G401 (cell line): ENCODE measurements at regions not wholly inside any gene's neighbourhood (a gene's known extent, or its start where the extent isn't known, plus 50 kb on each side); places are given as distances from the start of the nearest gene placed in this dataset.

ENCODE experiments used
- DNase-seq: peaks from one replicate; pipeline ENCODE4 v3.0.0-alpha.2; 2015; ENCODE audit warnings: low spot score
- in situ Hi-C: cut with HindIII; loops from 2 replicates; pipeline ENCODE4 v1.10.0; 2016; ENCODE audit warnings: low sequenced_read_pairs, mixed read lengths

- in situ Hi-C loops, result no loop called here
- no peak for DNase-seq
Measured at GRCh38 chr11:11146830-11147229, 206.2 kb downstream of the CSNK2A3 start.

- in situ Hi-C loops, result no loop called here
- no peak for DNase-seq
Measured at GRCh38 chr11:11143849-11144248, 209.2 kb downstream of the CSNK2A3 start.

DNA sequence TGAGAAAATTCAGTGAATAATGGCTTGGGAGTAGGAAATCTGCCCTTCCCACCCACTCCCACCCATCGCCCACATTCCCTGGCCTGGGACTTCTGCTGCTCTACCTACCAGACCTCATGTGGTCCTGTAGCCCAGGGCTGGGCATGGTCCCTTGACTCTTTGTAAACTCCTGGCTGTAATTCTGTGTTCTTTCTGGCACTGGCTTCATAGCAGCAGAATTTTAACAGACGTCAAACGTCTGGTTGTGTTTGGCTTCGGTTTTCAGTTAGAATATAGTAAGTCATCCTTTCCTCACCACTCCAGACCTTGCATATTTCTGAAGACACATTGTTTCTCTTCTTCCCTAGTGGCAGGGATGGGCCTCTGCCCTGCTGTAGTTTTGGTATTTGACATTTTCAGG, 210.6 kb downstream of the CSNK2A3 start:
- no peak for DNase-seq
- in situ Hi-C loops, result no loop called here

DNA sequence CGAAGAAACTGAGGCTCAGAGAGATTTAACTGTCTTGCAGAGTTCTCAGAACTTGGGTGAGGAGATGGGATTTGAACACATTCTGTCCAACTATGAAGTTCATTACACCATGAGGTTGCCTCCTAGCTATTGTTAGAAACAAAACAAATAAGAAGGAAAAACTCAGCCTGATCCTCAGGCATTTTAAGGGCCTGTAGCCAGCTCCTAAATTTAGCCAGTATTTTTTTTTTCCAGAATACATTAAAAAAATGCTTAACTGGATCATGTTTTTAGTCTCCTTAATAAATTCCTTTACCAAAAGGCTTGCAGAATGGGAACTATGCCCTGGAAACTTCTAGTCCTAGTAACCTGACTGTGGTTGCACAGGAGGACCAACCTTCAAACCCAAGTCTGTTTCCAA, 212.0 kb downstream of the CSNK2A3 start:
- in situ Hi-C loops, result no loop called here
- no peak for DNase-seq

- in situ Hi-C loops, result no loop called here
- no peak for DNase-seq
Measured at GRCh38 chr11:11140510-11140909, 212.5 kb downstream of the CSNK2A3 start.

DNA sequence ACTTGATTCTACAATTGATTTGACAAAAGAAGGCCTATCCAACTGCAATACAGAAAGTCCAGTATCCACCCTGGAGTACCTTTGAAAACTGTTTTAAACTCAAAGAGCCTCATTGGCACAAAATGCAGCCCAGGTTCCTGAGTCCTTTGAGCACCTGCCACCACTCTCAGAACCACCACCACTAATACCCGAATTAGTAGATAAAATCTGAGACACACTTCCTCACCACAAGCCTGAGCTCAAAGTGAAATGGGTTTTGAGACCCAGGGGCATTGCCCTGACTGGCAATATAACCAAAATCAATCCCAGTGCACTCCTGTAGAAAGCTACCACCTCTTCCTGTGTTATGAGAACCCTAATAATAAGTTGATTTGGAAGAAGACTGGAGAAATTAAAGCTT, 215.7 kb downstream of the CSNK2A3 start:
- DNase-seq, result no peak
- in situ Hi-C loops, result no loop called here

- in situ Hi-C loops, result no loop called here
- no peak for DNase-seq
Measured at GRCh38 chr11:11135820-11136476, 217.1 kb downstream of the CSNK2A3 start.

DNA sequence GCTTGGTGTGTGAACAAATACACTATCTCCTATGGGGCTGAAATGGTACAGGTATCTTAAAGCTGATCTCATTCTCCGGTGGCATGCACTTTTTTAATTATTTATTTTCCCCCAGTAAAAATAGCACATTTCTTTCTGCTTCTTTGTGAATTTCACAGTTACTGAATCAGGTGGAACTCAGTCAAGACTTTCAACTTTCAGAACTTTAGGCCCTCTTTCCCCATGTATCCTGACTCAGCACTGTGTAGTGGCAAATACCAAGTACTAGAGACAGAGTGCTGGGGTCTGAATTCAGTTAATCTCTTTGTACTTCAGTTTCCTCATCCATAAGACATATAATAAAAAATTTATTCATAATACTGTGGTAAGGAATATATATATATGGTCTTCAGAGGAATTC, 223.9 kb downstream of the CSNK2A3 start:
- DNase-seq, result no peak
- in situ Hi-C loops, result no loop called here

- in situ Hi-C loops, result no loop called here
- no peak for DNase-seq
Measured at GRCh38 chr11:11125618-11126017, 227.4 kb downstream of the CSNK2A3 start.

GRCh38 chr11:11122749-11123148, 230.3 kb downstream of the CSNK2A3 start:
- no peak for DNase-seq
- in situ Hi-C loops, result no loop called here

DNA sequence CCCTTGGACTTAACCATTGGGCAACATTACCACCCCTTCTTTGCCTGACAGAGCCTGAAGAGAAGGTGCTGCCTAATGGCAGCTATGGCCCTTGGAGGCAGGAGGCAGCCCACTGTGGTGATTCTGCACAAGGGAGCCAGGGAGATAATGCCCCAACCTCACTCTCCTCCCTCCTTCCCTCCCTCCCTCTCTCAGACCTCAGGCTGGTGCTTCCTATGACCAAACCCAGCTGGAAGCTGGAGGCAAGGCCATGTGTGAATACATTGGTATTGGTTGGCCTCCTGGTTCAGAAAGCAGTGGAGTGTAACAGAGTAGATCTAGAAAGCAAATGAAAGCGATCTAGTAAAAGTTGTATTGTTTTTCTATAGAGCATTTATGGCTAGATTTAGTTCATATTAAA, 233.1 kb downstream of the CSNK2A3 start:
- no peak for DNase-seq
- in situ Hi-C loops, result no loop called here

- in situ Hi-C loops, result no loop called here
- DNase-seq, result peak; percentile 8
Measured at GRCh38 chr11:11117730-11118129, 235.3 kb downstream of the CSNK2A3 start.

- no peak for DNase-seq
- in situ Hi-C loops, result no loop called here
Measured at GRCh38 chr11:11115475-11115874, 237.6 kb downstream of the CSNK2A3 start.

DNA sequence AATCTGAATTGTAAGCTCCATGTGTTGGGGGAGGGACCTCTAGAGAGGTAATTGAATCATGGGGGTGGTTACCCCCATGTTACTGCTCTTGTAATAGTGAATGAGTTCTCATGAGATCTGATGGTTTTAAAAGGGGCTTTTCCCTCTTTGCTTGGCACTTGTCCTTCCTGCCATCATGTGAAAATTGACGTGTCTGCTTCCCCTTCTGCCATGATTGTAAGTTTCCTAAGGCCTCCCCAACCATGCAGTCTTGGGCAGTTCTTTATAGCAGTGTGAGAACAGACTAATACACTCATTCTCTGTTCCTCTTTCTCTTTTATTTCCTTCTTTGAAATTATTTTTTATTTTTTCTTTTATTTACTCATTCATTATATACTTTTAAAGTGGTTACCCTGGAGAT, 239.4 kb downstream of the CSNK2A3 start:
- no peak for DNase-seq
- in situ Hi-C loops, result no loop called here

DNA sequence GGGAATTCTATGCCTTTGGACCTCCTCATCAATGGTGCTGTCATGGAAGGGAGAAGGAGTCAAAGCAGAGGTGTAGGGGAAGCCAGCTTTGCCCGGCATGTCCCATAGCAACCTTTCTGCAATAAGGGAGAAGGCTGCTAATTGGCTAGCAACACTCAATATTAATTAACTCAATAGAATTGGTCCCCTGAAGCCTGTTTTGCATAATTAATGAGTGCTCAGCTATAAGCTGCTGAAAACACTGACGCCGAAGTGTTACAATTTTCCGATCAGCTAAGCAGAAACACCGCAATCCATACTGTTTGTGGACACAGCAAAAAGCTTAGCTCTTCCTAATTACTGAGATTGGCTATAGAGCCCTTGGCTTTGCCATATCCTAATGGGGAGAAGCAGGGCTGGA, 245.0 kb downstream of the CSNK2A3 start:
- in situ Hi-C loops, result no loop called here

DNA sequence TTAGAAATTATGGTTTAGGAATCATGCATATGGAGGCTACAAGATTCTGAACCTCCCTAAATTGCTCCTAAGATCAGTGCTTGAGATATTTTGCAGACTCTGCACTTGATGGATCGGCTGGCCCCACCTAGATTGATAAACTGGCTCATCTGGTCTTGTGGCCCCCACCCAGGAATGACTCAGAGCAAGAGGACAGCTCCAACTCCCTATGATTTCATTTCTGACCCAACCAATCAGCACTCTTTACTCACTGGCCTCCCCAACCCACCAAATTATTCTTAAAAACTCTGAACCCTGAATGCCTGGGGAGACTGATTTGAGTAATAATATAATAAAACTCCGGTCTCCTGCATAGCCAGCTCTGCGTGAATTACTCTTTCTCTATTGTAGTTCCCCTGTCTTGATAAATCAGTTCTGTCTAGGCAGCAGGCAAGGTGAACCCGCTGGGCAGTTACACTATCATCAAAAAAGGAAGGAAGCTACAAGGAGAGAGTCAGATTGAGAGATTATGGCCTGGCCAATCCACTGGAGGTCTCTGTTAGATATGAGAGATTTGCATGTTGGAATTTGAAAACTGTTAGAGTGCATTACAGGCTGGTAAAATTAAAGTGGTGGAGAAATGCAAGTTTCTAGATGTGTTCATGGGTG, 245.8 kb downstream of the CSNK2A3 start:
- no peak for DNase-seq
- in situ Hi-C loops, result no loop called here

More for the DNA sequence above, 245.0 kb downstream of the CSNK2A3 start:
- no peak for DNase-seq

GRCh38 chr11:11105361-11105760, 247.5 kb upstream of the ZBED5 start:
- in situ Hi-C loops, result no loop called here
- DNase-seq, result no peak

DNA sequence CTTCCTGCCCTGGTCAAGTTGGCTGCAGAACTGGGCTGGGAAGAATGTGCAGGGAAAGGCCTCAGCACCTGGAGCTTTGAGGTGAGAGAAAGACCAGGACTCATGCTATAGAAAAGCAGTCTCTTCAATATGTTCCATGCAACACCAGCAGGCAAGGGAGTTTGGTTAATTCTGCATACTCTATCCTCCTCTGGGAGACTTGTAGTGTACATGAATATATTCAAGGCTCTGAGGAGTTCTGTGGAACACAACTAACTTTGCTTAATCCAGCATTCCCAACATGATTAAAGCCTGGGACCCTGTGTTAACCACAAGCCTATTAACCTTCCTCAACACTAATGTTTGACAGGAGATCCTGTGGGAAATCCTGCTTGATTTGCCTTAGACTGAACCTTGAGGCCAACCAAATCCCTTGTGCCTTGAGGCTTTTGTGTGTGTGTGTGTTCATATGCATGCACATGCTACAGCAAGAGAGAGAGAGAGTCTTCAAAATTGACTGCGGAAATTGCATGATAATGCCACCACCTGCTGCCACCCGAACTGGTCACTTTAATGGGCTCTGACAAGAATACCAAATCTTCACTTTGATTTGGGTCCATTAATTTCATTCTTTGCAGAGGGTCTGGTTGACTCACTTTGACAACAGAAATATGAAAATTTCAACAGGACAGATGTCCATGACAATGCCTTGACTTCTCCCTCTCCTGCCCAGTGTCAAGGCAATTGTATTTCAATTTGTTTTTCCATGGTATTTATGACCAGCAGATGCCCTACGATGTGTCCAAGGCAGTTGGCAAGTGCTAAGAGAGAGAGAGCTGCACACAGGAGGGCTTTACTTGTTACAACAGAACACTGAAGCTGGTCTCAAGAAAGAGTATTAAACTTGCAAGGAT, 238.2 kb upstream of the ZBED5 start:
- in situ Hi-C loops, result no loop called here
- DNase-seq, result no peak

- in situ Hi-C loops, result no loop called here
- no peak for DNase-seq
Measured at GRCh38 chr11:11090495-11090894, 232.6 kb upstream of the ZBED5 start.

- in situ Hi-C loops, result no loop called here
- DNase-seq, result no peak
Measured at GRCh38 chr11:11089805-11090204, 232.0 kb upstream of the ZBED5 start.
